Testis (tissue), 2 donors: ENCODE measurements at regions not wholly inside any gene's neighbourhood (a gene's known extent, or its start where the extent isn't known, plus 50 kb on each side); places are given as distances from the start of the nearest gene placed in this dataset.

ENCODE experiments used
- POLR2A ChIP-seq: fragments of 450-650 bp; IDR thresholded peaks from one replicate; pipeline ENCODE4 v1.6.1; 2017; ENCODE audit warnings: antibody characterized with exemption, mild to moderate bottlenecking, moderate library complexity
- TF ChIP-seq, protein P1 (sequence below), 3 experiments: fragments of 450-650 bp in 2 of 3; fragments of 200-600 bp in 1 of 3; sonication (generic) in 1 of 3; IDR thresholded peaks; one replicate each; pipeline ENCODE4 v1.5.1; 2016 to 2019; ENCODE audit warnings: antibody characterized with exemption in 3 of 3, mild to moderate bottlenecking in 2 of 3, moderate library complexity in 1 of 3

DNA sequence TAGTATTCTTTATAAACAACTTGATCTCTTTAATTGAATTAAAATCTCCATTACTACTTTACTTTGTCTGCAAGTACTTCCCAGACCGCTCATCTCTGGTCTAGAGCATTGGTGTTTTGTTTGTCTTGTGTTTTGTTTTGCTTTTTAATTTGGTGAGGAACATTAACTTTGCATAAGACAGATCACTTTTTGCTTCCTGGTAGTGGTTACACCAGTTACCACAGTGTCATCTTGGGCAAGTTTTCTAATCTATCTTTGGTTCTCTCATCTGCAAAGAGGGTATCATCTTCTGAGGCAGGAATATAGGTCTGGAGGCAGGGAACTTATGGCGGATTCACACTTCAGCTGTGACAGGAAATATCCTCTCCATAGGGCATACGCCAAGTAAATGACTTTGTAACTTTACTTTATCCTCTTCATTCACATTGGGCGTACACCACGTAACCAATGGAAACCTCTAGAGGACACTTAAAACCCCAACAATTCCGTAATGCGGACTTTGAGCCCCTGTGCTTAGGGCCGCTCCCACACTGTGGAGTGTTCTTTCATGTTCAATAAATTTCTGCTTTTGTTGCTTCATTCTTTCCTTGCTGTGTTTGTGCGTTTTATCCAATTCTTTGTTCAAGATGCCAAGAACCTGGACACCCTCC lies 83.2 kb upstream of the JAZF1 start:
- TF ChIP-seq, protein P1, sequence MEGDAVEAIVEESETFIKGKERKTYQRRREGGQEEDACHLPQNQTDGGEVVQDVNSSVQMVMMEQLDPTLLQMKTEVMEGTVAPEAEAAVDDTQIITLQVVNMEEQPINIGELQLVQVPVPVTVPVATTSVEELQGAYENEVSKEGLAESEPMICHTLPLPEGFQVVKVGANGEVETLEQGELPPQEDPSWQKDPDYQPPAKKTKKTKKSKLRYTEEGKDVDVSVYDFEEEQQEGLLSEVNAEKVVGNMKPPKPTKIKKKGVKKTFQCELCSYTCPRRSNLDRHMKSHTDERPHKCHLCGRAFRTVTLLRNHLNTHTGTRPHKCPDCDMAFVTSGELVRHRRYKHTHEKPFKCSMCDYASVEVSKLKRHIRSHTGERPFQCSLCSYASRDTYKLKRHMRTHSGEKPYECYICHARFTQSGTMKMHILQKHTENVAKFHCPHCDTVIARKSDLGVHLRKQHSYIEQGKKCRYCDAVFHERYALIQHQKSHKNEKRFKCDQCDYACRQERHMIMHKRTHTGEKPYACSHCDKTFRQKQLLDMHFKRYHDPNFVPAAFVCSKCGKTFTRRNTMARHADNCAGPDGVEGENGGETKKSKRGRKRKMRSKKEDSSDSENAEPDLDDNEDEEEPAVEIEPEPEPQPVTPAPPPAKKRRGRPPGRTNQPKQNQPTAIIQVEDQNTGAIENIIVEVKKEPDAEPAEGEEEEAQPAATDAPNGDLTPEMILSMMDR (IDR thresholded peaks at IDR 0.05), result no peak
- TF ChIP-seq POLR2A, result no peak
